GM19043 (cell line): ENCODE measurements at regions not wholly inside any gene's neighbourhood (a gene's known extent, or its start where the extent isn't known, plus 50 kb on each side); places are given as distances from the start of the nearest gene placed in this dataset.
"Not testable (repeated sequence)": the region's sequence is repeated elsewhere in the genome, so short reads cannot be mapped to it uniquely, and the experiment has no call there.

Source experiments
- ATAC-seq: cut with Tn5 transposase; IDR thresholded peaks from one replicate; pipeline ENCODE4 v1.9.1; 2021; ENCODE audit warnings: low read depth; ENCODE audit not compliant: unreplicated experiment

DNA sequence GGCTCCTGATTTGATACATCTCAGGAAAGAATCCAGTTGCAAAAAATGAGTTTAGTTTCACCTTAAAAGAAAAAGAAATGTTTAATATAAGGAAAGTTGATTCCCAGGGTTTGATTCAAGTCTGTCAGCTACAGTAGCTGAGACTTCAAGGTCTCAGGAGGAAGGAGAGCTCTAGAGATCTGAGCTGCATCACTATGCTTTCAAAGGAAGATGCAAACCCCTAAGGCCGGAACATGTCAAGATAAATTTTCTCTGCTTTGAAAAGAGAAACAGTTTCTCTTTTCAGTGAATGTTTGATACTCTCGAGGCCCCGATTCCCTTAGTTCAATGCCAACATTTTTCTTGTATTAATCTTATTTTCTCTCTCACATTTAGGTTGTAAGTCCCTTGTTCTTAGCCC, 128.6 kb downstream of the RGPD3 start:
- ATAC-seq: no peak

- no peak for ATAC-seq
Observed at GRCh38 chr2:106339132-106339531, 129.1 kb downstream of the RGPD3 start.

DNA sequence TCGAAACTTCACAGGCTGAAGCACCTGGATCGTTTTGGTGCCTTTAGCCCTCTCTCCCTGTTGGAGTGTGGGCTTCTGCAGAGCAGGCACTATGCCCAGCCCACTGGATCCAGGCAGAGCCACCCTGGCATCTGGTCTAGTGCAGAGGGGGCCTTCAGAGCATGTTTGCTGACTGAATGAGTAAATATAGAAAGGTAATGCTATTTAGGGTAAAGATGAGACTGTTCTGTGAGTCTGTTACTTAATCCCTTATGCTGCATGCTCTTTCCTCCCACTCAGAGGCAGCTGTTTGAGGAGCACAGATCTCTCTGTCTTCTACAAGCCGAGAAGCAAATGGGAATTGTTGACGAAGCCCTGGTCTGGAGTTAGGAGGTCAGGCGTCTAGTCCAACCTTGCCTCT, 130.2 kb downstream of the RGPD3 start:
- no peak for ATAC-seq

- no peak for ATAC-seq
Observed at GRCh38 chr2:106336737-106337136, 131.5 kb downstream of the RGPD3 start.

- no peak for ATAC-seq
Observed at GRCh38 chr2:106336108-106336507, 132.1 kb downstream of the RGPD3 start.

DNA sequence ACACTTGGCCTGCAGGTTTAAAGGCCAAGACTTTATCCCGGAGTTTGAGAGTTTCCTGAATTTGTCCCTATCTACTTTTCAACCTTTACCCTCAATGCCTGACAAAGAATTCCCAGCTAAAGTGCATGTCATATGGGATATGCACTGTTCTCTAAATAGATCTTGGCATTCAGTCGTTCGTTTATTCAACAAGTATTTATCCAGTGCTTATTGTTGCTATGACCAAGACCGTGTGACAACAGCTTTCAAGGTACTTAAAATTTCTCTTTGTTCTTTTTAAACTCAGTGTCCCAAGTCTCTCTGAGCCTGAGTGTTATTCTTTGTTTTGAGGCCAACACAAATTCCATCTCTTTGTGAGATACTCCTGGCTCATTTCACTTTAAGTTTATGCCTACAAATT, 133.4 kb downstream of the RGPD3 start:
- no peak for ATAC-seq

GRCh38 chr2:106333253-106333873, 134.8 kb downstream of the RGPD3 start:
- ATAC-seq: not testable (repeated sequence)

- ATAC-seq: no peak
Observed at GRCh38 chr2:106332054-106332453, 136.2 kb downstream of the RGPD3 start.

GRCh38 chr2:106330384-106331261, 136.5 kb upstream of the UXS1 start:
- not testable (repeated sequence) for ATAC-seq

DNA sequence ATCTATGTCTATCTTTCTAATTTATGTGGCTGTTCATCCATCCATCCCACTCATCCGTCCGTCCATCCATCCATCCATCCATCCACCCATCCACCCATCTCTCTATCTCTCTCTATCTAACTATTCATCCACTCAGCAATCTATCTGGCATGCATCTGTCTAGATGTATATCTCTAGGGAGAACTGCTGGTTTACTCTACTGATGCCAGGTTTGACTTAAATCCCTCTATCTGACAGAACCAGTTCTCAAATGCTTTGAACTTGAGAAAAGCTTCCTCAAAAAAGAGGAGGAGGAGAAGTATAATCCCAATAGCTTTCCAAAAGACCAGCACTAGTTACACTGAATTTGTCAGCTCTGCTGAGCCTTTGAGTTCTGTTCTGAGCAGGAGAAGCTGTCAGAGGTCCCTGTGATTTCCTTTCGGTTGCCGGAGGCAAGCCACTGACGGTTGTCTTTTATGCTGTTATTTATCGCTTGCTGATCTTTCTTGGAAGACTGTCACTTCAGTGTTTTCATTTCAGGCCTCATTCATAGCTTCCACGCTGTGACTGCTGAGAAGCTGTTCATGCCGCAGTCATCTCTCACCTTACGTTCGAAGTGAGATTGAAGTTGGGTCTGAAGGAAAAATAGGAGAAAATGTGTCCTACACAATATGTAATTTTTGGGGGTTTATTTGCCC, 129.4 kb upstream of the UXS1 start:
- no peak for ATAC-seq

DNA sequence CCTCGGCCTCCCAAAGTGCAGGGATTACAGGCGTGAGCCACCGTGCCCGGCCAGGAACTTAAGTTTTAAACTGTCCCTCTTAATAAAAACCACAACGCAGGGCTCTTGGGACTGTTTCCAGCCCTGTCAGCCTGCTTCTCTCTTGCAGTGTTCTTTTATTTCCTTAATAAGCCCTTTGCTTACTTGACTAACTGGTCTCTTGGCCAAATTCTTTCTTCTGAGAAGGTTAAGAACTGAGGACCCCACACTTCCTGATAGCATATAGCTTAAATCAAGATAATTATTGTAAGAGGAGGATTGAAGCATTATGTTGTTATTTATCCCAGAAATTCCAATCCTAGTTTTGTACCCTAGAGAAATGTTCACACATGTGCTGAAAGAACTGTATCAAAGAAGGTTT, 128.2 kb upstream of the UXS1 start:
- ATAC-seq: no peak

DNA sequence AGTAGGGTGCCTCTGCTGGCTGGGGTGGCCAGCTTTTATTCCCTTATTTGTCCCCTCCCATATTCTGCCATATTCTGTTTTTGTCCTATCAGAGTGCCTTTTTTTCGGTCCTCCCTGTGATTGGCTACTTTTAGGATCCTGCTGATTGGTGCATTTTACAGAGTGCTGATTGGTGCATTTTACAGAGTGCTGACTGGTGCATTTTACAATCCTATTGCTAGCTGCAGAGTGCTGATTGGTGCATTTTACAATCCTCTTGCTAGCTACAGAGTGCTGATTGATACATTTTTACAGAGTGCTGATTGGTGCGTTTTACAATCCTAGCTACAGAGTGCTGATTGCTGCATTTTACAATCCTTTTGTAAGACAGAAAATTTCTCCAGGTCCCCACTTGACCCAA, 126.3 kb upstream of the UXS1 start:
- not testable (repeated sequence) for ATAC-seq

DNA sequence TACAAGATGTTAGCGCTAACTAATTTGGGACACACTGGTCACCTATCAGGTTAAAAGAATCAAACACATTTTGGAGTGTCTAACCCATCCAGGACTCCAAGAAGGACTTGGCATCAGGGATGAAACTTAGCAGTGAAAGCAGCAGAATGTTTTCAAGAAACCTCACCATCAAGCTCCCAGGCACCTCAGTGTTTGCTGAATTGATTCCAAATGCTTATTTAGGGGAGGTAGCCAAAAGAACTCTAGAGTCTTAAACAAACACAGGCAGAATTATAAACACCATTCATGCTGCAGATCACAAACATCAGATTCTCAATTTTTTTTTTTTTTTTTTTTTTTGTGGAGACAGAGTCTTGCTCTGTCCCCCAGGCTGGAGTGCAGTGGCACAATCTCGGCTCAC, 122.8 kb upstream of the UXS1 start:
- no peak for ATAC-seq

GRCh38 chr2:106314444-106314843, 120.3 kb upstream of the UXS1 start:
- no peak for ATAC-seq

DNA sequence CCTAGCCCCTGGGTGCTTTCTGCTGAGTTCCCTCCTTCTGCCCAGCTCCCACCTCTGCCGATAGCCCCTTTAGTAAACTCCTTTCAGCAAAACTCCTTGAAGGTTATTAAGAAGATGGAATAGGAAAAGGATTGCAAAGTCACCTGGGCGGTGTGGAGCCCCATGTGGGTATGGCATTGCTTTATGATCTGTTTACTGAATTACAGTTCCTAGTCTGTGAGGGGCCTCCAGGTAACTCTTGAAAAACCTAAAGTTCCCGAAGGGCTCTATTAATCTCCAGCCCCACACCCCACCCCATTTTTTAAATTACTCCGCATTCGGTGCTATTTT, 116.9 kb upstream of the UXS1 start:
- ATAC-seq: no peak

DNA sequence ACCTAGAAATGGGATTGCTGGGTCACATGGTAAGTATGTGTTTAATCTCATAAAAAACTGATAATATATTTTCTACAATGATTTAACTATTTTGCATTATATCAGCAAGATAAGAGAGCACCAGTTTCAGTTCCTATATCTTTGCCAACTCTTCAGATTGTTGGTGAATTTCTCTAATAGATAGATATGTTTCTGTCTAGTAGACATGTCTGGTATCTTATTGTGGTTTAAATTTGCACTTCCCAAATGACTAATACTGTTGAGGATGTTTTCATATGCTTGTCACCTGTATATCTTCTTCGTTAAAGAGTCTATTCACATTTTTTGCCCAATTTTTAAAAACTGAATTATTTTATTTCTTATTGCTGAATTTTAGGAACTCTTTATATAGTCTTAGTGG, 113.8 kb upstream of the UXS1 start:
- no peak for ATAC-seq

DNA sequence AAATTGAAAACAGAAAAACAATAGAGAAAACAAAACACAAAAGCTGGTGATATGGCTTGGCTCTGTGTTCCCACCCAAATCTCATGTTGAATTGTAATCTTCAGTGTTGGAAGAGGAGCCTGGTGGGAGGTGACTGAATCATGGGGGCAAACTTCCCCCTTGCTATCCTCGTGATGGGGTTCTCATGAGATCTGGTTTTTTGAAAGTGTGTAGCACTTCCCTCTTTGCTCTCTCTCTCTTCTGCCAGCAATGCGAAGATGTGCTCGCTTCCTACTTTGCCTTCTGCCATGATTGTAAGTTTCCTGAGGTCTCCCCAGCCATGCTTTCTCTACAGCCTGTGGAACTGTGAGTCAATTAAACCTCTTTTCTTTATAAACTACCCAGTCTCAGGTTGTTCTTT, 112.3 kb upstream of the UXS1 start:
- ATAC-seq: no peak

DNA sequence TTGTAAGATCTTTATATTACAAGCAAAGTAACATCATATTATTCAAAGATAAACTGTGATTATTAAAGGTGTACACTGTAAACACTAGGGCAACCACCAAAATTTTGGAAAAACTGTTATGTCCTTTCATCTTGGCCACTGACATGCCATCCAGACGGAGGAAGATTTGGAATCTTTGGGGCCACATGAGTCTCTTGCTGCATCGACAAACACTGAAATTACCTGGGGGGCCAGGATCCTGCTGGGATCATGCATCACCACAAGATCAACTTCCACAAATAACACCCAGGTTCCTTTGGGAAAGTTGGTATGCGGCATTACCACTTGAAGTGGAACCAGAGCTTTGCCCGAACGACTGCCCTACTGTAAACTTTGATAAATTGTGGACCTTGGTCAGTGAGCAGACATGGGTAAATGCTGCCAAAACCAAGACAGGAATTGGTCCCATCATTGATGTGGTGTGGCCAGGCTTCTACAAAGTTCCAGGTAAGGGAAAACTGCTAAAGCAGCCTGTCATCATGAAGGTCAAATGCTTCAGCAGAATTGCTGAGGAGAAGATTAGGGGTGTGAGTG, 110.6 kb upstream of the UXS1 start:
- no peak for ATAC-seq

- ATAC-seq: no peak
Observed at GRCh38 chr2:106299696-106300095, 105.6 kb upstream of the UXS1 start.

DNA sequence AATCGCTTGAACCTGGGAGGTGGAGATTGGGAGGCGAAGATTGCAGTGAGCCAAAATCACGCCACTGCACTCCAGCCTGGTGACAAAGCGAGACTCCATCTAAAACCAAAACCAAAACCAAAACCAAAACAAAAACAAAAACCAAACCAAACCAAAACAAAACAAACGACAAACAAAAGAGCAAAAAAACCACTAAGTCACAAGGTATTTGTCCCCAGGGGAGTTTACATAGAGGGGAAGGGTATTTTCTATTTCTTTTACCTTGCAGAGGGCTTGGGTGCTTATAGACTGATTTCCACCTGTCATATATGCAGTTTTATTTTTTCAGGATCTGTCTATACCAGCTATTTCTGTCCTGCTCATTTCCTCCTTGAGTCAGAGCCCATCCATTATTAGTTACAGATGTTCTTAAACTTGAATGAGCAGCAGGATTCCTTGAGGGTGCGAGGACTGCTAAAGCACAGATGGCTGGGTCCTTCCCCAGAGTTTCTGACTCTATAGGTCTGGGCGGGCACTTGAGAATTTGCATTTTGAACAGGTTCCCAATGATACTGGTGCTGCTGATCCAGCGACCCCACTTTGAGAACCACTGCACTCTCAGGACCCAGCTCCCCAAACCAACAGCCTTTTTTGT, 102.2 kb upstream of the UXS1 start:
- no peak for ATAC-seq

GRCh38 chr2:106294182-106294581, 100.1 kb upstream of the UXS1 start:
- no peak for ATAC-seq
